RWPE2 (cell line): ENCODE measurements at regions not wholly inside any gene's neighbourhood (a gene's known extent, or its start where the extent isn't known, plus 50 kb on each side); places are given as distances from the start of the nearest gene placed in this dataset.

Experiments
- ATAC-seq: fragments of 200-7000 bp; cut with Tn5 transposase; 3 replicates; pipeline ENCODE4 v1.9.1; 2021; ENCODE audit warnings: low read depth
- DNase-seq: peaks from one replicate; pipeline ENCODE4 v3.0.0-alpha.2; 2020; ENCODE audit warnings: low spot score
- H3K27ac ChIP-seq: fragments of 450-650 bp; 2 replicates; pipeline ENCODE4 v1.5.1; 2017; ENCODE audit warnings: mild to moderate bottlenecking; ENCODE audit not compliant: poor library complexity, severe bottlenecking
- H3K27me3 ChIP-seq: fragments of 250-450 bp; sonication (Bioruptor Pico); 2 replicates; pipeline ENCODE4 v1.5.1; 2021; ENCODE audit warnings: mild to moderate bottlenecking, moderate library complexity; ENCODE audit not compliant: insufficient read depth, poor library complexity, severe bottlenecking
- H3K36me3 ChIP-seq: fragments of 250-450 bp; sonication (Bioruptor Pico); 2 replicates; pipeline ENCODE4 v1.5.1; 2020; ENCODE audit warnings: low read depth, mild to moderate bottlenecking, moderate library complexity
- H3K4me1 ChIP-seq: fragments of 250-450 bp; sonication (Bioruptor Pico); 2 replicates; pipeline ENCODE4 v1.5.1; 2021; ENCODE audit warnings: mild to moderate bottlenecking, moderate library complexity; ENCODE audit not compliant: insufficient read depth, poor library complexity, severe bottlenecking
- H3K4me3 ChIP-seq: fragments of 250-450 bp; sonication (Bioruptor Pico); 2 replicates; pipeline ENCODE4 v1.5.1; 2021; ENCODE audit warnings: mild to moderate bottlenecking, moderate library complexity; ENCODE audit not compliant: severe bottlenecking
- H3K9me3 ChIP-seq: fragments of 250-450 bp; sonication (Bioruptor Pico); 2 replicates; pipeline ENCODE4 v1.5.1; 2021; ENCODE audit warnings: mild to moderate bottlenecking, moderate library complexity; ENCODE audit not compliant: severe bottlenecking
- TF ChIP-seq, protein P1 (sequence below): fragments of 450-650 bp; IDR thresholded peaks from one replicate; pipeline ENCODE4 v1.5.1; 2017; ENCODE audit warnings: mild to moderate bottlenecking, moderate library complexity; ENCODE audit not compliant: poor library complexity, severe bottlenecking

DNA sequence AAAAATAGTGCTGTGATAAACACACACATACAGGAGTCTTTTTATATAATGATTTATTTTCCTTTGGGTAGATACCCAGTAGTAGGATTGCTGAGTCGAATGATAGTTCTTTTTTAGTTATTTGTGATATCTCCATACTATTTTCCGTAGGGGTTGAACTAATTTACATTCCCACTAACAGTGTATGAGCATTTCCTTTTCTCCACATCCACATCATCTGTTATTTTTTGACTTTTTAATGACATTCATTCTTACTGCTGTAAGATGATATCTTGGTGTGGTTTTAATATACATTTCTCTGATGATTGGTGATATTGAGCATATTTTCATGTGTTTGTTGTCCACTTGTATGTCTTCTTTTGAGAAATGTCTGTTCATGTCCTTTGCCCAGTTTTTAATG, 78.3 kb downstream of the NIBAN1 start:
- Histone ChIP-seq H3K4me3 (no peak overlapping the region), H3K36me3 (peaks cover 6% of the 10 kb centered on the region; the same call in 1 of the 2 replicates), H3K27me3 (no peaks in the 10 kb centered on the region), H3K4me1 (no peaks in the 10 kb centered on the region), H3K9me3 (no peaks in the 10 kb centered on the region), H3K27ac (no peak overlapping the region)
- DNase-seq (no peak), ATAC-seq (no peak)
- TF ChIP-seq, protein P1, sequence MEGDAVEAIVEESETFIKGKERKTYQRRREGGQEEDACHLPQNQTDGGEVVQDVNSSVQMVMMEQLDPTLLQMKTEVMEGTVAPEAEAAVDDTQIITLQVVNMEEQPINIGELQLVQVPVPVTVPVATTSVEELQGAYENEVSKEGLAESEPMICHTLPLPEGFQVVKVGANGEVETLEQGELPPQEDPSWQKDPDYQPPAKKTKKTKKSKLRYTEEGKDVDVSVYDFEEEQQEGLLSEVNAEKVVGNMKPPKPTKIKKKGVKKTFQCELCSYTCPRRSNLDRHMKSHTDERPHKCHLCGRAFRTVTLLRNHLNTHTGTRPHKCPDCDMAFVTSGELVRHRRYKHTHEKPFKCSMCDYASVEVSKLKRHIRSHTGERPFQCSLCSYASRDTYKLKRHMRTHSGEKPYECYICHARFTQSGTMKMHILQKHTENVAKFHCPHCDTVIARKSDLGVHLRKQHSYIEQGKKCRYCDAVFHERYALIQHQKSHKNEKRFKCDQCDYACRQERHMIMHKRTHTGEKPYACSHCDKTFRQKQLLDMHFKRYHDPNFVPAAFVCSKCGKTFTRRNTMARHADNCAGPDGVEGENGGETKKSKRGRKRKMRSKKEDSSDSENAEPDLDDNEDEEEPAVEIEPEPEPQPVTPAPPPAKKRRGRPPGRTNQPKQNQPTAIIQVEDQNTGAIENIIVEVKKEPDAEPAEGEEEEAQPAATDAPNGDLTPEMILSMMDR: no peak

DNA sequence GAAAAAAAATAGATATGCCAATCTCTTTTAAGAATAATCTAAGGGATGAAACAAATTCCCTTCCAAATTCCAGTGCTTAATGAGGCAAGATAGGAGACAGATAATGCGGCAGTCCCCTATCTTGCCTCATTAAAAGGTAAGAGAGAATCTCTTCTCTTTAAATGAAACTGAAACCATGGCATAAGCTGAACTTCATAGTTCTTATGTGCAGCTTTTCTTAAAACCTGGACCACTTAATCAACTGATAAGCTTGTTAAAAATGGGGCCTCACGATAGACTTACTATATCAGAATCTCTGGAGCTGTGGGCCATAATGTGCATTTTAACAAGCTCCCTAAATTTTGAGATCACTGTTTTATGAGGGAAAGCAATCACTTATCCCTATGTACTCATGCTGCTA, 79.2 kb downstream of the NIBAN1 start:
- Histone ChIP-seq H3K4me1 (no peaks in the 10 kb centered on the region), H3K36me3 (peaks cover 6% of the 10 kb centered on the region; the same call in 1 of the 2 replicates), H3K27me3 (no peaks in the 10 kb centered on the region), H3K9me3 (no peaks in the 10 kb centered on the region), H3K4me3 (no peak overlapping the region), H3K27ac (no peak overlapping the region)
- DNase-seq (no peak), ATAC-seq (no peak)
- TF ChIP-seq, protein P1: no peak

DNA sequence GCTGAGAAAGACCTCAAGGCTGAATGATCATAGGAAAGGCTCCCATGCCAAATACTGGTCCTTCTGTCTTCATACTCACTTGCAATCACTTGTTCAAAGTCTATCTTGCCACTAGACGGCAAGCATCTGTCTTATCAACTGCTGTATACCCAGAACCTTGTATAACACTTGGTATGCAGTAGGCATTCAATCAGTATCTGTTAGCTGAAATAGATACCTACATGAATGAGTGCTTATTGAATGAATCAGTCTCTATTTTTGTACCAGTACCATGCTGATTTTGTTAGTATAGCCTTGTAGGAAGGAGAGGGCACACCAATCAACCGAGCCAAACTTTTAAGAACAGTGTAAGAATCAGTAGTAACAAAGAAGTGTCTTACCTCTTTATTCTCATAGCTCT, 80.6 kb downstream of the NIBAN1 start:
- Histone ChIP-seq H3K27ac (no peak overlapping the region), H3K4me3 (no peak overlapping the region), H3K4me1 (peaks cover 3% of the 10 kb centered on the region), H3K36me3 (peaks cover 3% of the 10 kb centered on the region; the same call in 1 of the 2 replicates), H3K9me3 (no peaks in the 10 kb centered on the region), H3K27me3 (no peaks in the 10 kb centered on the region)
- TF ChIP-seq, protein P1: no peak
- ATAC-seq (no peak), DNase-seq (no peak)

DNA sequence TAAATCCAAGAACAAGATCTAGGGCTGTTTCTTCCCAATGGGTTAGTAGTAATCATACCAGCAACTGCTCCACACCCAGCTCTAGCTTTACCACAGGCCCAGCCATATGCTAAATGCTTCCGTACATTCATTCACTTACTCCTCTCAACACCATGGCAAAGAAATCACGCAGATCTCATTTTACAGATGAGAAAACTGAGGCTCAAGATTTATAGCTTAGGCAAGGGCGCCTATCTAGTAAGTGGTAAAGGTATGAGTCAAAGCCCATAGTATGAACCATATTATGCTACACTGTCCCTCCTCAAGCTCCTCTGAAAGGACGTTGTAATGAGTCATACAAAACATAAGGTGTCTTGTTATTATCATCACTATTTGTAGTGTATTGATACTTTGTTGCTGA, 82.2 kb downstream of the NIBAN1 start:
- no peaks in the 10 kb centered on the region for H3K36me3 ChIP-seq
- peaks cover 8% of the 10 kb centered on the region for H3K4me1 ChIP-seq
- H3K27me3 ChIP-seq: no peaks in the 10 kb centered on the region
- TF ChIP-seq, protein P1: no peak
- no peaks in the 10 kb centered on the region for H3K9me3 ChIP-seq
- no peak overlapping the region for H3K4me3 ChIP-seq
- peak; percentile 44; the same call in 1 of the 3 replicates for ATAC-seq
- no peak for DNase-seq
- H3K27ac ChIP-seq: no peak overlapping the region

DNA sequence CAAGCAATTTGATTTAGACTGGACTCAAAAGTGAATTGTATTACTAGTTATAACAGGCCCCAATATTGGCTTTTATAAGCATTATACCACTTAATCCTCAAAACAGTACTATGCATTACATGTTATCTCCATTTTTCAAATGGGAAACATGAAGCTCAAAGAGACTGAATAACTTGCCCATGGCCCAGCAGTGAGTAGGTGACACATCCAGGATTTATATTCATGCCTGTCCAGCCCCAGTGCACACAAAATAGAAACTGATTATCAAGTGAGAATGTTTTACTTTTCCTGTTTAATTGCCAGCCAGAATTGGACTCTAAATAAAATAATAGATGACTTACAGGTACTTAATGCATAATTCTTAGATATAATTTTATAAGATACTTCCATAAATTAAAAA, 82.9 kb downstream of the NIBAN1 start:
- no peaks in the 10 kb centered on the region for H3K36me3 ChIP-seq
- TF ChIP-seq, protein P1: no peak
- DNase-seq (no peak), ATAC-seq (no peak)
- H3K9me3 ChIP-seq: no peaks in the 10 kb centered on the region
- no peaks in the 10 kb centered on the region for H3K27me3 ChIP-seq
- H3K4me3 ChIP-seq: no peak overlapping the region
- H3K27ac ChIP-seq: no peak overlapping the region
- H3K4me1 ChIP-seq: peaks cover 8% of the 10 kb centered on the region
